HG03108 (cell line): ENCODE measurements at regions not wholly inside any gene's neighbourhood (a gene's known extent, or its start where the extent isn't known, plus 50 kb on each side); places are given as distances from the start of the nearest gene placed in this dataset.

Source experiments
- ATAC-seq: cut with Tn5 transposase; IDR thresholded peaks from one replicate; pipeline ENCODE4 v1.9.1; 2021; ENCODE audit warnings: moderate library complexity; ENCODE audit not compliant: unreplicated experiment

GRCh38 chr13:40069173-40070044, 413.9 kb downstream of the COG6 start:
- peak; percentile 71 for ATAC-seq

- ATAC-seq = no peak
These were observed 414.9 kb downstream of the COG6 start for GRCh38 chr13:40070357-40070756.

DNA sequence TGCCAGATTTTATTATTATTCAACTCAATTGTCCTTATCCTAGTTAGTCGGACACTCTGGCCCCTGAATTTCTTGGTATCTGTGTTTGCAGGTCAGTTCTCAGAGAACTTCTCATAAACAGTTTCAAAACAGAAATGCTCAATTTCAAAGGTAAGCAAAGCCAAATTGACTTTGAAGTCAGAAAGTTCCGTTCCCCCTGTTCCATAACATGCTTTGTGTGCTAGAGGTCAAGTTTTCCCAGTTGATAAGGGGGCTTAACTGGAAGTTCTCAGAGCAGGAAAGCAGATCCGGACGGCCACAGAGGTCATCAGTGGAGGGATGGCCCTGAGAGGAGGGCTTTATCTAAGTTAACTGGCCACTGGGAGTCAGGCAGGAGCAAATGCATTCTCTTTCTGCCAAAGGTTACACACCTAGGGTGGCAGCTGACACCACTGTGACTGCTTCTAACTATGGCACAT, 417.2 kb downstream of the COG6 start:
- no peak for ATAC-seq

DNA sequence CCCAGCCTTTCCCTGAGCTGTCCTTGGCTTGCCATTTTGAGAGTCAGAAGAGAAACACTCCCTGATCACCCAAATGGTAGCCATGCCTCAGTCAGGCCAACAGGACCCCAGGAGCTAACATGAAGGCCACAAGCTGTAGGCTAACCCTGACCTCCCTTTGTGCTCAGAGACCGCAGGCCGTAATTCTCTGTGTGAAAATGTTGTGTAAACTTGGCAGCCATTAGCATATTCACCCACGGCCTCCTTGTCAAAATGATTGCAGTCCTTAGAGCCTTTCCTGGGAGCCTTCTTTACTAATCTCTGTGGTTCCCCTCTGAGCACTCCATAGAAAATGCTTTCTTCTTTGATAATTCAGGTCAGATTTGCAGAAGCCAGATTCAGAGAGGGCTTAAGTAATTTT, 418.9 kb downstream of the COG6 start:
- ATAC-seq = no peak

GRCh38 chr13:40075281-40075680, 419.8 kb downstream of the COG6 start:
- no peak for ATAC-seq

- ATAC-seq = no peak
These were observed 421.4 kb downstream of the COG6 start for GRCh38 chr13:40076765-40077362.

DNA sequence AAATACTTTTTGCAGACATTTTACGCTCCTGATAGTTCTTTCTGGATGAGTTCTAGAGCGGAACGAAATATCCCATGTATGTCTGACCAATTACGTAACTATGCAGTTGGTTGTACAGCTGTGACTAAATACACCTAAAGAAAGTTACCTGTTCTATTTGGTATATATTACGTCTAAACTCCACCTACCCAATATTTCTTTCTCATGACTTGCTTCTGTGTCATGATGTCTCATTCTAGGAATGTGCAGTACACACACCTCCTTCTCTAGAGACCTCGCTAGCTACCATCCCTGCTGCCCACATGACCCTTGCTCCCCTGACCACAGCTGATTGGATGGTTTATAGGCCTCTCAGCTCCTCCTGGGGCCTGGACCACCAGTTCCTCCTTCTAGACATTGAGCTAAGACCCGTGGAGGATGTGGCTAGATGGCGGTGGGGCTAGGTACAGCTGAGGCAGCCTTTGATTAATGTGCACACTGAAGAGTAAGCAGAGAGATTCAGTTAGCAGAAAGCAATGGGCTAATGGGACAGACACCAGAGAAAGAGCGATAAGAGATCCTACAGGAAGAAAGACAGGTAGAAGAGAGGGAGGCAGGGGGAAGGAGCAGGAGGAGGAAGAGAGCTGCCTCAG, 422.1 kb downstream of the COG6 start:
- no peak for ATAC-seq

DNA sequence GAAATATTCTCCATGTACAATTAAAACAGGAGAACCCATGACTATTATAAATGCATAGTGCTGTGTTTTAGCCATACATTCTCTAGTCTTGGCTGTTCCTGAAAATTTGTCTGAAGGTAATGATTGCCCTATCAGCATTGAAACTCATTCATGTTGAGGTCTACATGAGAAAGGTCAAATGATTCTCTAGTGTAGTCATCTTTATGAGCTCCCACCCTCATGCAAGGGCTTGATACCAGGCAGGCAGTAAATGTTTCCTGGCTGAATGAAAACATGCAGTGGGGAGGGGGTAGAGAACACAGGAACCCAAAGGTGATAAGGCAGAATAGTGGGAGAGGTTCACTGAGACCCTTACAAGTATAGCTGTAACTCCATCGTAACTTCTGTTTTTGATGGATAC, 424.3 kb downstream of the COG6 start:
- ATAC-seq = no peak

GRCh38 chr13:40080676-40081075, 425.2 kb downstream of the COG6 start:
- no peak for ATAC-seq

DNA sequence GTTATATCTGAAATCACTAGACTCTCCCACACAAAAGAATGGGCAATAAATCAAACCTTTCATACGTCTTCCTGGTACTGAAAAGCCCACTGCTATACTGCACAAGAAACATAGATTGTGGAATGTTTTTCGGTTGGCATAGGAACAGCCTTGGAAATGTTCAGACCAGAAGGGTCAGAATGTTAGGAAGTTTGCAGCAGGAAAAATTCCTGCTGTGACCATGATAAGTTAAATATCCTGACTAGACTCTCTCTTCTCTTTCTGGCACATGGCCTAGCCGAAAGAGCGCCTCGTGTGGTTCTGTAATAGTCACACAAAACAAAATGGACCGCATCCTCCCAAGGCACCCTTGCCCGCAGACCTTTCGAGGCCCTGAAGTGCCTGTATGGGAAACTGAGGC, 427.2 kb downstream of the COG6 start:
- ATAC-seq = no peak

GRCh38 chr13:40083841-40084240, 428.4 kb downstream of the COG6 start:
- no peak for ATAC-seq

DNA sequence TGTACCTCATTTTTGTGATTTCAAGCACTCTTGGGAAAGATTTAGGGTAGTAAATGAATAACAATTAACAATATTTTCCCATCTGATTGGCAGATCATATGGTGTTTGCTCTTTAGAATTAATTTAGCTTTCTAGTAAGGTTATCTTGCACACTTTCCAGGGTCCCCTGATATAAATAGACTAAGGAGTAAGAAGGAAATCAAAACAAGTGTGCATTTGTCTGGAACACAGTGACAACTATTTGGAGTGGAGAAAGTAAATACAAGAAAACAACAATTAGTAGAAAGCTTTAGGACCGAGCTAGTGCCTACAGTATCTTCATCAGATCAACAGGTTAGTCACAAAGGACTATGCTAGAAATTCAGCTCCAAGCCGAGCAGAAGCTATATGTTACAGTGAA, 429.5 kb downstream of the COG6 start:
- ATAC-seq = no peak

DNA sequence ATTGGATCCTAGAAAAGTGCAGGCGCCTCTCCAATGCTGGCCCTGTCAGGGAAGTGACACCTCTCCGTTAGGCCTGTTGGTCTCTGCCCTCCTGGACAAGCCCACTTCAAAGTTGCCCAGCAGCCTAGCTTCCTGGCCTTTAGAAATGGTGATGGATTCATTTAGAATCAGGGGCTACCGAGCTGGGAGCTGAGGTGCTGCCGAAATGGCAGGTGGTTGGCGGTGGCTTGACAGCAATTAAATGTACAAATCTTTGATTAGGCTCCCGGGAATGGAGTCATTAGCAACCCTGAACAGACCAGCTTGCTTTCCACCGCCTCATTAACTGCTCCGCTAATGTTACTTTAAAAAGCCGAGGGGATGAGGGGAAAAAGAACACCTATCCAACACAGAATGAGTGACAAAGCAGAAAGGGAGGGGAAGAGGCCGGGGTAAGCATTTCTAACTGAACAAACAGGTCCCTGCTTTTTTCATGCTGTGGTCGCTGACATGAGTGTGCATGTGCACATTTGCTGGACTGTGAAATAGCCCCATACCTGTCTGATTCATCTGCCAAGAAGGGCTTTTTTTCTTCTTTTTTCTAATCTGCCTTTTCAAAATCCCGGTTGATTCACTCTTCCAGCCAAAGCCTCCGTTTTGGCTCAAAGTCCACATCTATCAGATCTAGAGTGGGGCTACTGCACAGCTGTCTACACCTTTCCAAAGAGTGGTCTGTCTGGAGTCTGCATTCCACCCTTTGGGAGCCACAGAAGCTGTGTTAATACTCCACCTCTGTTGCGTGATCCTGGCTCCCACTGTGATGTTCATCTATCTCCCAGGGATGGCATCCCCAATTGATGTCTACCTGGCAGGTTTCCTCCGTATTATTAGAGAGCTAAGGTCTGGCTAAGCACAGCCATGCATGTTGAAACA, 431.9 kb downstream of the COG6 start:
- ATAC-seq = no peak

DNA sequence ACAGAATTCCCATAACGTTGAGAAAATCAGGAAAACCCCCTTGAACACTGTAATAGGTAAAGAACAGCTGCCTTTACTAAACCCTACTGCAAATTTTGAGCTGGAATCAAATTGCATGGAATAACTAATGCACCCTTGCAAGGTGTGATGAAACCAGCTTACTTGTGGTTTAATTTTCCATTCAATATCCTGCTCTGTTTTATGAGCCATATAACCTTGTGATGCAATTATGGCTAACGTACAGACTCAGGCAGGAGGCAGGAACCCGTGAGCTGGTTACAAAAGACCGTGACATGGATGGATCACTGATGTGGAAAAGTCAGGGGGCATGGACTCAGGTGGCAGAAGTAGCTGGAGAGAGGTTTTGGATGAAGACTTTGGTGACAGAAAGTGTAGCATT, 438.6 kb downstream of the COG6 start:
- no peak for ATAC-seq

DNA sequence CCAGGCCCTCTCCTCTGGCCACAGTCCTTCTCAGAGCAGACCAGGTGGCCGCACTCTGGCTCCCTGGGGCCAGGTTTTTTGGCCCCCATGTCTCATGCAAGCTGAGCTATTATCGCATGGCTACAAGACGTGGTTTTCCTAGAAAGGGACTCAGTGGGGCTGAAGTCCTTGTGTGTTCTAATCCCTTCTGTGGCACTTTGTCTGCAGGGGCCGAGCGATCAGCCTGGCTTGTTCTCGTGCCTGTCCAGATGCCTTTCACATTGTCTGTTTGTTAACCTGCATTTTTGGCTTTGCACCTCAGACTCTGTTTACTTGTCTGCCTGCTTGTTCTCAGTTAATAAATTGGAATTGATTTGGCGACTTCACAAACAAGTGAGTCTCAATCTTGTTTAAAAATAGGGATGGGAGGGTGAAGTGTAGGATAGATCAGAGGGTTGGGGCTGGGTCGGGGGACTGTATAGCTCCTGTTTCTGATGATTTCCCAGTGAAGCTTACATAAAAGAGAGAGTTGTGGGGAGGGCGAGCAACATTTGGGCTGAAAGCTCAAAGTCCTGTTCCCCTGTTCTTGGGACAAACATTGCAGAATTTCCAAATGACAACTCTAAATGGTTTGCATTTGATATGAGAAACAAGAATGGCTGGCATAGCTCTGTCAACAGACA, 440.4 kb downstream of the COG6 start:
- ATAC-seq = no peak

- no peak for ATAC-seq
These were observed 441.0 kb downstream of the COG6 start for GRCh38 chr13:40096357-40096901.

DNA sequence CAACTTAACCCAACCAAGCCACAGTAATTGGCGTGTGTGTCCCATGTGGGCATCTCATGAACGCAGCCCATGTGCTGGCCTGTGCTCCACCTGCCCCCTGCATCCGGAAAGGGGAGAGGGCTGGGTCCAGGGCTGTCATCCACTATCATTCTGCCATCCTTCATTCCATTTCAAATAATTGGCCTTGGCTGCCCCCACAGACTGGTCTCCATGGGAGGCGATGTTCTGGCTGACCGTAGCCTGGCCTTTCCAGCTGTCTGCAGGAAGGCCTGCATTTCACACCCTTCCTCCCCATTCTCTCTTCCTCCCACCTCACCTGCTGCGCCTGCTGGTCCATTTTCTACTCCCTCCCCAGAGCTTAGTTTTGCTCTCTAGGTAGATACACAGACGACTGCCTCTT, 442.8 kb downstream of the COG6 start:
- no peak for ATAC-seq

DNA sequence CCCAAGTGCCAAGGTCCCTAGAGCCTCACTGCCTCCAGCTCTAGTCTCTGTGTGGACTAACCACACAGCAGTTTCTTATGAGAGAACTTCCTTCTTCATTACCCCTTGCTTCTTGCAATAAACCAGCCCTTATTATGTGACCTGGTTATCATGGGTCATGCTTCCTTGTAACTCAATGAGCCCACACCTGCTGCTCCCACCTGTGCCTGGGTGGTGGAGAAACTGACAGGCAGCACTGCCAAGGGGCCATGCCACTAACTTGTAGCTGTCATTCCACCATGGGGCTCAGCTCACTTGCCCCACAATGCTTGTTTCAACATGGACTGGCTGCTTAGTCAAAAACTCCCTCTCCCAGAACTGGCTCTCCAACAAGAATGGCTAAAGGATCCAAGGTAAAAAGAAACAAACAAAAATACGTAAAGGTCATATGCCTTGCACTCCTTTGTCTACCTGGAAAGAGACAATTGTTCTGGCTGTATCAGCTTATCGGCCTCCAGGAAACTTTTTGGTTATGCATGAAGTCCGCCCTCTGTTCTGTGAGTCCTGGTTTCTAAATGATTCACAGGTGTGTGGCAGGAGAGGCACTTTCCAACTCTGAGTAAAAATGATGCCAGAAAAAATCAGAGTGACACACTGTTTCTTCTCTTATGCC, 446.4 kb downstream of the COG6 start:
- peak; percentile 65 for ATAC-seq

- no peak for ATAC-seq
These were observed 446.9 kb downstream of the COG6 start for GRCh38 chr13:40102360-40102727.

DNA sequence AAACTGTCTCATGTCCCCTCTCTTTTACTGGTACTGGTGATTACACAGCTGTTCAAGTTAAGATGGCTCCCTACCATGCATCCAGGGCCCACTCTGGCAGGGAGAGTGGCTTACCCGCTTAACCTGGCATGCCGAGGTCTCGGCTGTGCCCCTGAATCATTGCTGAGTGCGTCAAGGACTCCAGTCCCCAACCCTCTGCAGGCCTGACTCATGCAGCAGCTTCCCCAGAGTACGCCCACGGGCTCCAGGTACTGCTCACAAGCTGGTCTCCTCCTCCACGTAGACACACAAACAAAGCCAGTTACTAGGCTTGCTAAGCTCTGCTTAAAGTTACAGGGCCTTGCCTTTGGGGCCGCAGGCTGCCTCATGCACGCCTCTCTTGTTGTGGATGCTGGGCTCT, 447.4 kb downstream of the COG6 start:
- ATAC-seq = no peak
